H1 (cell line): ENCODE measurements at regions not wholly inside any gene's neighbourhood (a gene's known extent, or its start where the extent isn't known, plus 50 kb on each side); places are given as distances from the start of the nearest gene placed in this dataset.

Source experiments
- CTCF ChIA-PET: fragments of 300-600 bp; sonication (Branson Sonifier 250); formaldehyde crosslinking; loops from one replicate; lab custom pipeline; 2021; ENCODE audit not compliant: partially characterized antibody; lab: Charles Lee
- POLR2A ChIA-PET: fragments of 300-600 bp; sonication (Branson Sonifier 250); formaldehyde crosslinking; loops from one replicate; lab custom pipeline; 2021; ENCODE audit warnings: inconsistent platforms; ENCODE audit not compliant: partially characterized antibody; lab: Charles Lee
- DNase-seq, 2 experiments: peaks; one replicate each; pipeline versions ENCODE4 v3.0.0 to v3.0.0-alpha.2; 2010 to 2022; ENCODE audit warnings: low spot score in 2 of 2, low read depth in 1 of 2, mixed read lengths in 1 of 2
- FAIRE-seq: peaks from 2 replicates; lab custom pipeline; 2011; peaks lifted over from hg19 to GRCh38; lab: Jason Lieb, UNC
- H2AFZ ChIP-seq: 2 replicates; pipeline ENCODE4 v1.8.1; 2012; ENCODE audit warnings: low read length, inconsistent platforms
- H2AK5ac ChIP-seq: 2 replicates; pipeline ENCODE4 v1.6.1; 2013; ENCODE audit warnings: low read depth, low read length
- H2BK120ac ChIP-seq: replicated peaks from 2 replicates; pipeline ENCODE3; 2013; ENCODE audit warnings: low read depth, low read length, inconsistent platforms
- H2BK12ac ChIP-seq: 2 replicates; pipeline ENCODE4 v1.6.1; 2013; ENCODE audit warnings: low read depth, low read length
- H2BK15ac ChIP-seq: 2 replicates; pipeline ENCODE4 v1.6.1; 2013; ENCODE audit warnings: low read length
- H2BK20ac ChIP-seq: 2 replicates; pipeline ENCODE4 v1.6.1; 2013; ENCODE audit warnings: low read length
- H2BK5ac ChIP-seq: 2 replicates; pipeline ENCODE4 v1.6.1; 2013; ENCODE audit warnings: low read depth, low read length
- H3K14ac ChIP-seq: 2 replicates; pipeline ENCODE4 v1.6.1; 2013; ENCODE audit warnings: inconsistent platforms; ENCODE audit not compliant: insufficient read length
- H3K18ac ChIP-seq: 2 replicates; pipeline ENCODE4 v1.6.1; 2013; ENCODE audit warnings: low read length; ENCODE audit errors: extremely low read depth
- H3K23ac ChIP-seq: 2 replicates; pipeline ENCODE4 v1.6.1; 2013; ENCODE audit warnings: inconsistent platforms; ENCODE audit not compliant: insufficient read length
- H3K23me2 ChIP-seq: 2 replicates; pipeline ENCODE4 v1.6.1; 2013; ENCODE audit warnings: low read depth, low read length
- H3K27ac ChIP-seq: 2 replicates; pipeline ENCODE4 v1.6.1; 2011; ENCODE audit warnings: low read depth, low read length, inconsistent platforms
- H3K27me3 ChIP-seq, 4 experiments: replicated peaks in 1 of 4; 1 replicate in 1 of 4; 2 replicates in 3 of 4; pipeline versions ENCODE4 v1.6.1 to v1.8.1; 2011 to 2013; ENCODE audit warnings: low read length in 3 of 4, mild to moderate bottlenecking in 3 of 4, inconsistent platforms in 2 of 4, mixed read lengths in 2 of 4, moderate library complexity in 1 of 4; ENCODE audit not compliant: control insufficient read depth in 3 of 4, insufficient read depth in 3 of 4; ENCODE audit errors: extremely low read depth in 1 of 4
- H3K36me3 ChIP-seq, 4 experiments: 2 replicates each; pipeline versions ENCODE4 v1.6.1 to v1.8.1; 2011 to 2013; ENCODE audit warnings: mild to moderate bottlenecking in 4 of 4, low read length in 3 of 4, moderate library complexity in 2 of 4, control low read depth in 1 of 4, inconsistent platforms in 1 of 4; ENCODE audit not compliant: insufficient read depth in 4 of 4, control insufficient read depth in 2 of 4
- H3K4ac ChIP-seq: replicated peaks from 2 replicates; pipeline ENCODE3; 2013; ENCODE audit warnings: low read length, low read depth, mixed read lengths, inconsistent platforms; ENCODE audit not compliant: insufficient read length
- H3K4me1 ChIP-seq, 4 experiments: replicated peaks in 1 of 4; 1 replicate in 1 of 4; 2 replicates in 3 of 4; pipeline versions ENCODE4 v1.6.1 to v1.8.1; 2011 to 2013; ENCODE audit warnings: low read length in 3 of 4, inconsistent platforms in 2 of 4, mixed read lengths in 1 of 4; ENCODE audit not compliant: insufficient read depth in 4 of 4, control insufficient read depth in 3 of 4
- H3K4me2 ChIP-seq, 2 experiments: 2 replicates each; pipeline versions ENCODE4 v1.6.1 to v1.8.1; 2011 to 2013; ENCODE audit warnings: low read depth in 2 of 2, low read length in 2 of 2, control low read depth in 1 of 2, inconsistent platforms in 1 of 2, mild to moderate bottlenecking in 1 of 2; ENCODE audit not compliant: insufficient read depth in 1 of 2
- H3K4me3 ChIP-seq, 4 experiments: fragments of 200-600, 300-600 bp in 1 of 4; sonication (generic), shearing (Covaris generic), sonication (Bioruptor Twin) in 1 of 4; 2 replicates each; pipeline versions ENCODE4 v1.5.1 to v1.8.1; 2011 to 2016; ENCODE audit warnings: low read length in 4 of 4, low read depth in 3 of 4, control low read depth in 2 of 4, inconsistent platforms in 2 of 4, mild to moderate bottlenecking in 2 of 4, mixed read lengths in 1 of 4, moderate library complexity in 1 of 4; ENCODE audit not compliant: insufficient read depth in 2 of 4; ENCODE audit errors: extremely low read depth in 1 of 4
- H3K56ac ChIP-seq: replicated peaks from 2 replicates; pipeline ENCODE3; 2013; ENCODE audit warnings: low read depth, mild to moderate bottlenecking, mixed read lengths, low read length, inconsistent platforms; ENCODE audit not compliant: insufficient read length
- H3K79me1 ChIP-seq: 2 replicates; pipeline ENCODE4 v1.6.1; 2013; ENCODE audit warnings: low read depth, low read length, control low read depth
- H3K79me2 ChIP-seq, 2 experiments: 2 replicates each; pipeline versions ENCODE4 v1.6.1 to v1.8.1; 2012 to 2013; ENCODE audit warnings: low read length in 2 of 2, mild to moderate bottlenecking in 2 of 2, inconsistent platforms in 1 of 2; ENCODE audit not compliant: insufficient read depth in 2 of 2, control insufficient read depth in 1 of 2
- H3K9ac ChIP-seq, 4 experiments: replicated peaks in 1 of 4; 1 replicate in 1 of 4; 2 replicates in 3 of 4; pipeline versions ENCODE4 v1.6.1 to v1.8.1; 2011 to 2013; ENCODE audit warnings: low read depth in 3 of 4, low read length in 3 of 4, control low read depth in 2 of 4, mild to moderate bottlenecking in 2 of 4, moderate library complexity in 2 of 4, inconsistent platforms in 1 of 4; ENCODE audit errors: extremely low read depth in 1 of 4
- H3K9me3 ChIP-seq, 2 experiments: 2 replicates each; pipeline versions ENCODE4 v1.6.1 to v1.8.1; 2012 to 2013; ENCODE audit warnings: mild to moderate bottlenecking in 2 of 2, moderate library complexity in 2 of 2, control low read depth in 1 of 2, inconsistent platforms in 1 of 2, low read depth in 1 of 2, low read length in 1 of 2, mixed read lengths in 1 of 2; ENCODE audit not compliant: insufficient read depth in 2 of 2
- H4K20me1 ChIP-seq, 2 experiments: replicated peaks in 1 of 2; 2 replicates each; pipeline versions ENCODE3 to v1.8.1; 2011 to 2013; ENCODE audit warnings: inconsistent platforms in 2 of 2, low read length in 2 of 2, mild to moderate bottlenecking in 1 of 2; ENCODE audit not compliant: insufficient read depth in 2 of 2, control insufficient read depth in 1 of 2
- H4K5ac ChIP-seq: 2 replicates; pipeline ENCODE4 v1.6.1; 2013; ENCODE audit warnings: low read length, low read depth, mixed read lengths, inconsistent platforms; ENCODE audit not compliant: insufficient read length
- H4K8ac ChIP-seq: 2 replicates; pipeline ENCODE4 v1.8.0; 2013; ENCODE audit warnings: mild to moderate bottlenecking, moderate library complexity, low read length, inconsistent platforms; ENCODE audit not compliant: insufficient read depth; ENCODE audit errors: extremely low read depth
- H4K91ac ChIP-seq: replicated peaks from 2 replicates; pipeline ENCODE3; 2013; ENCODE audit warnings: low read length, mixed read lengths, inconsistent platforms; ENCODE audit not compliant: insufficient read length
- ASH2L ChIP-seq: fragments of 200-600, 300-600 bp; sonication (generic); IDR thresholded peaks from one replicate; pipeline ENCODE4 v1.7.1; 2017; ENCODE audit warnings: low read length
- BACH1 ChIP-seq: IDR thresholded peaks from 2 replicates; pipeline ENCODE4 v1.6.1; 2012; ENCODE audit warnings: low read length, improper control_type of control experiment
- BCL11A ChIP-seq, 2 experiments: IDR thresholded peaks; one replicate each; pipeline ENCODE4 v1.6.1; 2011; ENCODE audit warnings: low read depth in 2 of 2, low read length in 2 of 2, mild to moderate bottlenecking in 2 of 2
- HDAC6 ChIP-seq: IDR thresholded peaks from one replicate; pipeline ENCODE4 v1.7.1; 2012; ENCODE audit warnings: low read depth, mild to moderate bottlenecking, inconsistent platforms, low read length, moderate library complexity
- JUND ChIP-seq: IDR thresholded peaks from 2 replicates; pipeline ENCODE4 v1.6.1; 2011; ENCODE audit warnings: mild to moderate bottlenecking, improper control_type of control experiment, low read length
- KDM5A ChIP-seq: fragments of 200-600 bp; IDR thresholded peaks from 2 replicates; pipeline ENCODE4 v1.7.1; 2012; ENCODE audit warnings: mild to moderate bottlenecking, low read length, inconsistent platforms, mixed read lengths
- RNF2 ChIP-seq: fragments of 200-900, 300-1000 bp; sonication (generic); IDR thresholded peaks from 2 replicates; pipeline ENCODE4 v1.7.1; 2016; ENCODE audit warnings: borderline replicate concordance, low read depth, mild to moderate bottlenecking, antibody characterized with exemption, low read length; ENCODE audit not compliant: poor library complexity, severe bottlenecking; ENCODE audit errors: missing control alignments
- USF2 ChIP-seq: IDR thresholded peaks from 2 replicates; pipeline ENCODE4 v1.6.1; 2011; ENCODE audit warnings: low read length, improper control_type of control experiment
- WGBS, 2 experiments: shearing (Covaris generic) in 1 of 2; methylation state at CpG; one replicate each; pipeline versions ENCODE4 v1.1.6 to v1.1.7; 2013 to 2015; ENCODE audit warnings: low lambda C conversion rate in 2 of 2, mixed read lengths in 2 of 2, inconsistent platforms in 1 of 2, low coverage in 1 of 2, missing lambda C conversion rate in 1 of 2; ENCODE audit not compliant: insufficient replicate concordance in 2 of 2, insufficient coverage in 1 of 2, insufficient read length in 1 of 2; ENCODE audit errors: extremely low coverage in 1 of 2, missing lambda C conversion rate in 1 of 2; 5-methylcytosine and 5-hydroxymethylcytosine counted together

- FAIRE-seq (no peak), DNase-seq (no peak)
- H3K56ac ChIP-seq, result no peak overlapping the region
- H2BK12ac ChIP-seq, result no peak overlapping the region
- H3K79me2 ChIP-seq, result no peaks in the 10 kb centered on the region
- no peak overlapping the region for H3K9ac ChIP-seq
- H2AFZ ChIP-seq, result no peak overlapping the region
- no peaks in the 10 kb centered on the region for H4K20me1 ChIP-seq
- H3K18ac ChIP-seq, result no peak overlapping the region
- H2BK15ac ChIP-seq, result no peak overlapping the region
- H3K9me3 ChIP-seq, result no peaks in the 10 kb centered on the region
- ChIA-PET POLR2A (no interaction called here), CTCF (no interaction called here)
- no peaks in the 10 kb centered on the region for H3K27me3 ChIP-seq
- no peak overlapping the region for H3K23ac ChIP-seq
- no peak overlapping the region for H2BK5ac ChIP-seq
- H4K5ac ChIP-seq, result no peak overlapping the region
- H3K4ac ChIP-seq, result no peak overlapping the region
- H3K79me1 ChIP-seq, result no peaks in the 10 kb centered on the region
- no peak overlapping the region for H3K27ac ChIP-seq
- no peaks in the 10 kb centered on the region for H3K4me1 ChIP-seq
- H2AK5ac ChIP-seq, result no peak overlapping the region
- no peak overlapping the region for H3K4me2 ChIP-seq
- TF ChIP-seq RNF2 (no peak), BCL11A (IDR thresholded peaks at IDR 0.05; ENCODE audit: low read depth in 2 of 2, low read length in 2 of 2) (no peak), USF2 (no peak), KDM5A (no peak), HDAC6 (no peak), ASH2L (no peak), BACH1 (no peak), JUND (no peak)
- no peak overlapping the region for H3K4me3 ChIP-seq
- no peak overlapping the region for H2BK20ac ChIP-seq
- H4K8ac ChIP-seq, result no peak overlapping the region
- H3K36me3 ChIP-seq, result no peaks in the 10 kb centered on the region
- H4K91ac ChIP-seq, result no peak overlapping the region
- H2BK120ac ChIP-seq, result no peak overlapping the region
- no peaks in the 10 kb centered on the region for H3K23me2 ChIP-seq
- H3K14ac ChIP-seq, result no peak overlapping the region
- WGBS, 2 experiments, result 98% methylated on average over 2 of the region's 2 CpGs; no CpG with 5 or more reads in 1 of the 2 experiments
These were observed 380.6 kb downstream of the ARL4A start for GRCh38 chr7:13068032-13068431.
